Keratinocyte (primary cell): ENCODE measurements at regions not wholly inside any gene's neighbourhood (a gene's known extent, or its start where the extent isn't known, plus 50 kb on each side); places are given as distances from the start of the nearest gene placed in this dataset.

Source experiments
- DNase-seq: peaks from one replicate; pipeline ENCODE4 v3.0.0-alpha.2; 2011; ENCODE audit warnings: low read depth, missing footprints, low spot score
- FAIRE-seq: peaks from 2 replicates; lab custom pipeline; 2011; peaks lifted over from hg19 to GRCh38; lab: Jason Lieb, UNC
- H2AFZ ChIP-seq: 2 replicates; pipeline ENCODE4 v1.6.0; 2012; ENCODE audit warnings: low read length, control low read depth, inconsistent platforms; ENCODE audit not compliant: control insufficient read depth
- H3K27ac ChIP-seq: 2 replicates; pipeline ENCODE4 v1.5.1; 2011; ENCODE audit warnings: low read length; ENCODE audit not compliant: control insufficient read depth, insufficient read depth
- H3K27me3 ChIP-seq: 3 replicates; pipeline ENCODE4 v1.6.0; 2011; ENCODE audit warnings: low read length; ENCODE audit not compliant: control insufficient read depth, insufficient read depth; ENCODE audit errors: extremely low read depth
- H3K36me3 ChIP-seq, 2 experiments: 2 replicates in 1 of 2; 3 replicates in 1 of 2; pipeline ENCODE4 v1.5.1; 2011; ENCODE audit warnings: low read length in 2 of 2, mild to moderate bottlenecking in 1 of 2; ENCODE audit not compliant: control insufficient read depth in 2 of 2, insufficient read depth in 2 of 2; ENCODE audit errors: extremely low read depth in 1 of 2
- H3K4me1 ChIP-seq: 3 replicates; pipeline ENCODE4 v1.5.1; 2011; ENCODE audit warnings: low read length; ENCODE audit not compliant: control insufficient read depth, insufficient read depth; ENCODE audit errors: extremely low read depth
- H3K4me2 ChIP-seq: 3 replicates; pipeline ENCODE4 v1.6.0; 2011; ENCODE audit warnings: low read depth, low read length; ENCODE audit not compliant: control insufficient read depth, insufficient read depth; ENCODE audit errors: extremely low read depth
- H3K4me3 ChIP-seq, 3 experiments: fragments of 200-600 bp in 1 of 3; sonication (generic) in 1 of 3; 2 replicates in 2 of 3; 3 replicates in 1 of 3; pipeline ENCODE4 v1.5.1; 2011 to 2016; ENCODE audit warnings: low read length in 3 of 3, mild to moderate bottlenecking in 3 of 3, control low read depth in 2 of 3, inconsistent platforms in 1 of 3, low read depth in 1 of 3, mixed read lengths in 1 of 3, mixed run types in 1 of 3, moderate library complexity in 1 of 3; ENCODE audit not compliant: control insufficient read depth in 2 of 3, insufficient read depth in 2 of 3; ENCODE audit errors: extremely low read depth in 1 of 3
- H3K79me2 ChIP-seq: 2 replicates; pipeline ENCODE4 v1.6.0; 2012; ENCODE audit warnings: low read length; ENCODE audit not compliant: control insufficient read depth, insufficient read depth
- H3K9ac ChIP-seq: 3 replicates; pipeline ENCODE4 v1.6.0; 2011; ENCODE audit warnings: low read length; ENCODE audit not compliant: control insufficient read depth, insufficient read depth; ENCODE audit errors: extremely low read depth
- H3K9me1 ChIP-seq: 3 replicates; pipeline ENCODE4 v1.6.0; 2011; ENCODE audit warnings: low read length; ENCODE audit not compliant: control insufficient read depth, insufficient read depth; ENCODE audit errors: extremely low read depth
- H3K9me3 ChIP-seq: 2 replicates; pipeline ENCODE4 v1.5.1; 2012; ENCODE audit warnings: low read depth, low read length; ENCODE audit not compliant: control insufficient read depth
- H4K20me1 ChIP-seq: 3 replicates; pipeline ENCODE4 v1.6.0; 2011; ENCODE audit warnings: low read length; ENCODE audit not compliant: control insufficient read depth, insufficient read depth; ENCODE audit errors: extremely low read depth
- EZH2 ChIP-seq: IDR thresholded peaks from one replicate; pipeline ENCODE4 v1.6.1; 2012; ENCODE audit warnings: inconsistent platforms, mild to moderate bottlenecking, low read length, moderate library complexity
- dilution Hi-C: fragments of 300-500 bp; cut with MboI; formaldehyde crosslinking; loops from one replicate; pipeline ENCODE4 v1.7.0; 2020; ENCODE audit warnings: low sequenced_read_pairs; ENCODE audit not compliant: extremely low pct_ligation_motif_present
- TF ChIP-seq, protein P1 (sequence below), 3 experiments: IDR thresholded peaks in 1 of 3; conservative IDR thresholded peaks in 1 of 3; optimal IDR thresholded peaks in 1 of 3; 2 replicates in 2 of 3; 3 replicates in 1 of 3; pipeline versions ENCODE3 to v1.5.1; 2011; ENCODE audit warnings: low read length in 3 of 3, mild to moderate bottlenecking in 3 of 3, moderate library complexity in 2 of 3, control low read depth in 1 of 3, inconsistent platforms in 1 of 3; ENCODE audit not compliant: insufficient read depth in 2 of 3; ENCODE audit errors: extremely low read depth in 1 of 3

DNA sequence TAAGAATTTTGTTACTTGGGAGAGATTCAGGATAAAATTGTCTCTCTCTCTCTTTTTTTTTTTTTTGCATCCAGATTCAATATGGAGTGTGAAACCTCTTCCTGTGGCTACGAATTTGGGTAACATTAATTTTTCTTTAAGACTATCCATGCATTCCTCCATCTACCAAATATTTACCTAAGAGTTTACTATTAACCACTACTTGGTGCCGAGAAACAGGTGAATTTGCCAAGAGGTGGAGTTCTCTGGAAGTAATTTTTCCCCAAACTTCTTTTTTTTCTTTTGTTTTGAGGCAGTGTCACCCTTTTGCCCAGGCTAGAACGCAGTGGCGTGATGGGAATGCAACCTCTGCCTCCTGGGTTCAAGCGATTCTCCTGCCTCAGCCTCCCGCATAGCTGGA, 206.3 kb upstream of the VLDLR start:
- H3K9ac ChIP-seq: no peak overlapping the region
- TF ChIP-seq EZH2: no peak
- TF ChIP-seq, protein P1, sequence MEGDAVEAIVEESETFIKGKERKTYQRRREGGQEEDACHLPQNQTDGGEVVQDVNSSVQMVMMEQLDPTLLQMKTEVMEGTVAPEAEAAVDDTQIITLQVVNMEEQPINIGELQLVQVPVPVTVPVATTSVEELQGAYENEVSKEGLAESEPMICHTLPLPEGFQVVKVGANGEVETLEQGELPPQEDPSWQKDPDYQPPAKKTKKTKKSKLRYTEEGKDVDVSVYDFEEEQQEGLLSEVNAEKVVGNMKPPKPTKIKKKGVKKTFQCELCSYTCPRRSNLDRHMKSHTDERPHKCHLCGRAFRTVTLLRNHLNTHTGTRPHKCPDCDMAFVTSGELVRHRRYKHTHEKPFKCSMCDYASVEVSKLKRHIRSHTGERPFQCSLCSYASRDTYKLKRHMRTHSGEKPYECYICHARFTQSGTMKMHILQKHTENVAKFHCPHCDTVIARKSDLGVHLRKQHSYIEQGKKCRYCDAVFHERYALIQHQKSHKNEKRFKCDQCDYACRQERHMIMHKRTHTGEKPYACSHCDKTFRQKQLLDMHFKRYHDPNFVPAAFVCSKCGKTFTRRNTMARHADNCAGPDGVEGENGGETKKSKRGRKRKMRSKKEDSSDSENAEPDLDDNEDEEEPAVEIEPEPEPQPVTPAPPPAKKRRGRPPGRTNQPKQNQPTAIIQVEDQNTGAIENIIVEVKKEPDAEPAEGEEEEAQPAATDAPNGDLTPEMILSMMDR (optimal IDR thresholded peaks at IDR 0.05 in 1 of 3, IDR thresholded peaks at IDR 0.05 in 1 of 3, conservative IDR thresholded peaks at IDR 0.05 in 1 of 3; ENCODE audit: extremely low read depth in 1 of 3, insufficient read depth in 2 of 3, low read length in 3 of 3): no peak
- no peaks in the 10 kb centered on the region for H3K27me3 ChIP-seq
- H3K36me3 ChIP-seq: no peaks in the 10 kb centered on the region
- H3K4me3 ChIP-seq: no peak overlapping the region
- no peak overlapping the region for H2AFZ ChIP-seq
- no peaks in the 10 kb centered on the region for H3K9me3 ChIP-seq
- no peaks in the 10 kb centered on the region for H3K4me1 ChIP-seq
- H4K20me1 ChIP-seq: no peaks in the 10 kb centered on the region
- H3K4me2 ChIP-seq: no peak overlapping the region
- no peak for DNase-seq
- dilution Hi-C loops: no loop called here
- H3K79me2 ChIP-seq: no peaks in the 10 kb centered on the region
- H3K27ac ChIP-seq: no peak overlapping the region
- no peak for FAIRE-seq
- no peaks in the 10 kb centered on the region for H3K9me1 ChIP-seq

DNA sequence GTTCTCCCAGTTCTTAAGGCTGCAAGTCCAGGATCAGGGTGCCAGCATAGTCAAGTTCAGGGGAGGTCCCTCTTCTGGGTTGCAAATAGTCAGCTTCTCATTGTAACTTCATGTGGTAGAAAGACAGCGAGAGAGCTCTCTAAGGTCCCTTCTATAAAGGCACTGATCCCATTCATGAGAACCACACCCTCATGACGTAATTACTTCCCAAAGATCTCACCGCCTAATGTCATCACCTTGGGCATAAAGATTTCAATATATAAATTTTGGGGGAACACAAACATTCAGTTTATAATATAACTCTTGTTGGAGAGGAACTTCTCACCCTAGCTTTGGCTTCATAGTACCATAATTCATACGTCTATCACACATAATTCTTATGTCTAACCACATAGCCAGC, 203.9 kb upstream of the VLDLR start:
- dilution Hi-C loops: no loop called here
- FAIRE-seq: no peak

More for the DNA sequence above, 203.9 kb upstream of the VLDLR start:
- Histone ChIP-seq H3K27me3 (no peaks in the 10 kb centered on the region), H3K27ac (no peak overlapping the region), H3K36me3 (no peaks in the 10 kb centered on the region), H3K4me2 (no peak overlapping the region), H3K9me3 (no peaks in the 10 kb centered on the region), H3K9me1 (no peaks in the 10 kb centered on the region), H3K4me1 (no peaks in the 10 kb centered on the region), H4K20me1 (no peaks in the 10 kb centered on the region), H3K4me3 (no peak overlapping the region), H3K79me2 (no peaks in the 10 kb centered on the region), H2AFZ (no peak overlapping the region), H3K9ac (no peak overlapping the region)
- TF ChIP-seq, protein P1 (optimal IDR thresholded peaks at IDR 0.05 in 1 of 3, IDR thresholded peaks at IDR 0.05 in 1 of 3, conservative IDR thresholded peaks at IDR 0.05 in 1 of 3; ENCODE audit: extremely low read depth in 1 of 3, insufficient read depth in 2 of 3, low read length in 3 of 3): no peak
- DNase-seq: no peak
